Right ventricle myocardium superior (tissue), 1 donor: ENCODE measurements at regions not wholly inside any gene's neighbourhood (a gene's known extent, or its start where the extent isn't known, plus 50 kb on each side); places are given as distances from the start of the nearest gene placed in this dataset.
A peak's percentile ranks its signal among the peaks of the same experiment; 100 is the strongest.
"Not testable (repeated sequence)": the region's sequence is repeated elsewhere in the genome, so short reads cannot be mapped to it uniquely, and the experiment has no call there.

Experiments used
- ATAC-seq: fragments of 200-7000 bp; cut with Tn5 transposase; one replicate; pipeline ENCODE4 v1.9.1; 2020; ENCODE audit warnings: mild to moderate bottlenecking; ENCODE audit not compliant: poor library complexity
- DNase-seq: peaks from one replicate; pipeline ENCODE4 v3.0.0-alpha.2; 2020
- intact Hi-C: fragments of 100-400 bp; cut with DNase I; formaldehyde crosslinking; loops from one replicate; pipeline ENCODE4 v1.11.2; 2022
- donor health status: DM: no; HTN: yes; CAD: no; lungs with severe emphysema.

GRCh38 chr5:117759849-117760499, 1185.4 kb upstream of the SEMA6A start:
- DNase-seq (no peak), ATAC-seq (no peak)
- intact Hi-C loops = no loop called here

- intact Hi-C loops = no loop called here
- ATAC-seq = no peak
- DNase-seq = no peak
These were observed 1177.8 kb upstream of the SEMA6A start for GRCh38 chr5:117752403-117752802.

- intact Hi-C loops = no loop called here
- DNase-seq (no peak), ATAC-seq (no peak)
These were observed 1173.7 kb upstream of the SEMA6A start for GRCh38 chr5:117748336-117748735.

GRCh38 chr5:117743337-117743736, 1168.7 kb upstream of the SEMA6A start:
- no peak for DNase-seq
- ATAC-seq = no peak
- intact Hi-C loops = no loop called here

GRCh38 chr5:117741655-117742206, 1167.1 kb upstream of the SEMA6A start:
- intact Hi-C loops = no loop called here
- ATAC-seq (no peak), DNase-seq (no peak)

- no peak for ATAC-seq
- no peak for DNase-seq
- intact Hi-C loops = no loop called here
These were observed 1165.6 kb upstream of the SEMA6A start for GRCh38 chr5:117740268-117740667.

GRCh38 chr5:117738571-117738970, 1163.9 kb upstream of the SEMA6A start:
- ATAC-seq = no peak
- no peak for DNase-seq
- intact Hi-C loops = no loop called here

- DNase-seq (no peak), ATAC-seq (no peak)
- intact Hi-C loops = no loop called here
These were observed 1162.1 kb upstream of the SEMA6A start for GRCh38 chr5:117736698-117737097.

- DNase-seq (no peak), ATAC-seq (no peak)
- intact Hi-C loops = no loop called here
These were observed 1159.4 kb upstream of the SEMA6A start for GRCh38 chr5:117734056-117734455.

- DNase-seq (no peak), ATAC-seq (no peak)
- intact Hi-C loops = no loop called here
These were observed 1158.4 kb upstream of the SEMA6A start for GRCh38 chr5:117733051-117733450.

GRCh38 chr5:117732264-117732663, 1157.6 kb upstream of the SEMA6A start:
- intact Hi-C loops = no loop called here
- no peak for DNase-seq
- no peak for ATAC-seq

GRCh38 chr5:117731446-117731845, 1156.8 kb upstream of the SEMA6A start:
- DNase-seq = no peak
- intact Hi-C loops = no loop called here
- ATAC-seq = no peak

GRCh38 chr5:117720784-117721183, 1146.2 kb upstream of the SEMA6A start:
- ATAC-seq, DNase-seq, intact Hi-C loops: not testable (repeated sequence)

GRCh38 chr5:117719413-117719812, 1144.8 kb upstream of the SEMA6A start:
- peak; percentile 63 for ATAC-seq
- intact Hi-C loops = no loop called here
- no peak for DNase-seq

GRCh38 chr5:117713585-117714198, 1139.1 kb upstream of the SEMA6A start:
- DNase-seq (no peak), ATAC-seq (no peak)
- intact Hi-C loops = no loop called here

- DNase-seq = no peak
- ATAC-seq = no peak
- intact Hi-C loops = no loop called here
These were observed 1126.4 kb upstream of the SEMA6A start for GRCh38 chr5:117701062-117701461.

GRCh38 chr5:117692606-117693005, 1118.0 kb upstream of the SEMA6A start:
- no peak for DNase-seq
- no peak for ATAC-seq
- intact Hi-C loops = no loop called here

- intact Hi-C loops = no loop called here
- DNase-seq = no peak
- ATAC-seq = peak; percentile 31
These were observed 1116.7 kb upstream of the SEMA6A start for GRCh38 chr5:117691081-117691870.

- peak; percentile 53 for ATAC-seq
- intact Hi-C loops = no loop called here
- DNase-seq = no peak
These were observed 1116.0 kb upstream of the SEMA6A start for GRCh38 chr5:117690612-117691011.

GRCh38 chr5:117686926-117687325, 1112.3 kb upstream of the SEMA6A start:
- intact Hi-C loops = no loop called here
- ATAC-seq = no peak
- no peak for DNase-seq
